Activated CD4-positive, alpha-beta memory T cell treated with anti-CD3 and anti-CD28 coated beads, Interleukin-2, amount 10 ng/mL, durations not matched to agents 7 days and 5 days (primary cell): ENCODE measurements at regions not wholly inside any gene's neighbourhood (a gene's known extent, or its start where the extent isn't known, plus 50 kb on each side); places are given as distances from the start of the nearest gene placed in this dataset.

ENCODE experiments used
- CTCF ChIA-PET: fragments of 350-600 bp; sonication (Branson Sonifier 250); formaldehyde crosslinking; loops from one replicate; lab custom pipeline; 2021; ENCODE audit warnings: antibody characterized with exemption, inconsistent platforms; lab: Charles Lee
- POLR2A ChIA-PET: fragments of 350-600 bp; sonication (Branson Sonifier 250); formaldehyde crosslinking; loops from one replicate; lab custom pipeline; 2021; ENCODE audit warnings: antibody characterized with exemption; lab: Charles Lee
- DNase-seq: peaks from one replicate; pipeline ENCODE4 v3.0.0-alpha.2; 2020
- H3K27ac Mint-ChIP-seq: one replicate; pipeline ENCODE4 v1.8.0; 2021; ENCODE audit warnings: mild to moderate bottlenecking, mixed read lengths
- H3K27me3 Mint-ChIP-seq: one replicate; pipeline ENCODE4 v1.8.0; 2021; ENCODE audit warnings: mixed read lengths
- H3K36me3 Mint-ChIP-seq: one replicate; pipeline ENCODE4 v1.8.0; 2021; ENCODE audit warnings: low read depth, mixed read lengths
- H3K4me1 Mint-ChIP-seq: one replicate; pipeline ENCODE4 v1.8.0; 2021; ENCODE audit warnings: mixed read lengths
- H3K4me3 Mint-ChIP-seq: one replicate; pipeline ENCODE4 v1.8.0; 2021; ENCODE audit warnings: mild to moderate bottlenecking, mixed read lengths
- H3K9me3 Mint-ChIP-seq: one replicate; pipeline ENCODE4 v1.8.0; 2021; ENCODE audit warnings: mixed read lengths

- H3K4me3 Mint-ChIP-seq = no peak overlapping the region
- ChIA-PET CTCF (no interaction called here), POLR2A (no interaction called here)
- DNase-seq = no peak
- H3K27me3 Mint-ChIP-seq = no peaks in the 10 kb centered on the region
- no peaks in the 10 kb centered on the region for H3K36me3 Mint-ChIP-seq
- no peaks in the 10 kb centered on the region for H3K9me3 Mint-ChIP-seq
- no peak overlapping the region for H3K27ac Mint-ChIP-seq
- no peaks in the 10 kb centered on the region for H3K4me1 Mint-ChIP-seq
These were observed 92.3 kb downstream of the GYPC start for GRCh38 chr2:126748188-126748760.

GRCh38 chr2:126748929-126749518, 93.1 kb downstream of the GYPC start:
- POLR2A ChIA-PET = no interaction called here
- DNase-seq = no peak
- Mint-ChIP-seq H3K4me3 (no peak overlapping the region), H3K27me3 (no peaks in the 10 kb centered on the region), H3K36me3 (no peaks in the 10 kb centered on the region), H3K27ac (no peak overlapping the region), H3K9me3 (no peaks in the 10 kb centered on the region), H3K4me1 (peaks cover under 1% of the 10 kb centered on the region)
- CTCF ChIA-PET = interaction anchor here (2.1 kb wide), 1 partner anchor 28 kb away, joined by 9 read pairs; no protein-coding TSS in a partner anchor

GRCh38 chr2:126749537-126749936, 93.6 kb downstream of the GYPC start:
- Mint-ChIP-seq H3K36me3 (no peaks in the 10 kb centered on the region), H3K27ac (no peak overlapping the region), H3K9me3 (no peaks in the 10 kb centered on the region), H3K27me3 (no peaks in the 10 kb centered on the region), H3K4me3 (no peak overlapping the region), H3K4me1 (peaks cover 6% of the 10 kb centered on the region)
- ChIA-PET POLR2A (no interaction called here), CTCF (interaction anchor here (2.1 kb wide), 1 partner anchor 27 kb away, joined by 9 read pairs; no protein-coding TSS in a partner anchor)
- DNase-seq = no peak

GRCh38 chr2:126750506-126750905, 94.5 kb downstream of the GYPC start:
- Mint-ChIP-seq H3K27me3 (no peaks in the 10 kb centered on the region), H3K9me3 (no peaks in the 10 kb centered on the region), H3K27ac (no peak overlapping the region), H3K4me3 (no peak overlapping the region), H3K4me1 (peaks cover 7% of the 10 kb centered on the region), H3K36me3 (no peaks in the 10 kb centered on the region)
- CTCF ChIA-PET = interaction anchor here (2.1 kb wide), 1 partner anchor 26 kb away, joined by 9 read pairs; no protein-coding TSS in a partner anchor
- no peak for DNase-seq
- POLR2A ChIA-PET = no interaction called here

- Mint-ChIP-seq H3K4me1 (peaks cover 7% of the 10 kb centered on the region), H3K36me3 (no peaks in the 10 kb centered on the region), H3K9me3 (peaks cover 2% of the 10 kb centered on the region), H3K27ac (no peak overlapping the region), H3K4me3 (no peak overlapping the region), H3K27me3 (peaks cover 4% of the 10 kb centered on the region)
- POLR2A ChIA-PET = no interaction called here
- CTCF ChIA-PET = no interaction called here
- DNase-seq = no peak
These were observed 95.5 kb downstream of the GYPC start for GRCh38 chr2:126751477-126751876.

- H3K4me1 Mint-ChIP-seq = peaks cover 7% of the 10 kb centered on the region
- peaks cover 2% of the 10 kb centered on the region for H3K9me3 Mint-ChIP-seq
- ChIA-PET POLR2A (no interaction called here), CTCF (no interaction called here)
- H3K36me3 Mint-ChIP-seq = no peaks in the 10 kb centered on the region
- H3K4me3 Mint-ChIP-seq = no peak overlapping the region
- peaks cover 4% of the 10 kb centered on the region for H3K27me3 Mint-ChIP-seq
- DNase-seq = no peak
- H3K27ac Mint-ChIP-seq = no peak overlapping the region
These were observed 96.9 kb downstream of the GYPC start for GRCh38 chr2:126752876-126753275.

- Mint-ChIP-seq H3K27me3 (peaks cover 4% of the 10 kb centered on the region), H3K9me3 (peaks cover 2% of the 10 kb centered on the region), H3K27ac (no peak overlapping the region), H3K4me3 (no peak overlapping the region), H3K4me1 (peaks cover 7% of the 10 kb centered on the region), H3K36me3 (no peaks in the 10 kb centered on the region)
- DNase-seq = no peak
- POLR2A ChIA-PET = no interaction called here
- CTCF ChIA-PET = no interaction called here
These were observed 97.7 kb downstream of the GYPC start for GRCh38 chr2:126753501-126754212.

GRCh38 chr2:126754240-126755004, 98.5 kb downstream of the GYPC start:
- H3K4me1 Mint-ChIP-seq = peaks cover 7% of the 10 kb centered on the region
- CTCF ChIA-PET = no interaction called here
- POLR2A ChIA-PET = no interaction called here
- H3K9me3 Mint-ChIP-seq = peaks cover 2% of the 10 kb centered on the region
- DNase-seq = no peak
- H3K27ac Mint-ChIP-seq = no peak overlapping the region
- no peak overlapping the region for H3K4me3 Mint-ChIP-seq
- peaks cover 4% of the 10 kb centered on the region for H3K27me3 Mint-ChIP-seq
- H3K36me3 Mint-ChIP-seq = no peaks in the 10 kb centered on the region

- POLR2A ChIA-PET = no interaction called here
- CTCF ChIA-PET = interaction anchor here (0.7 to 2.0 kb wide), 2 partner anchors 21 to 297 kb away, joined by 4 to 5 read pairs; no protein-coding TSS in a partner anchor
- Mint-ChIP-seq H3K36me3 (no peaks in the 10 kb centered on the region), H3K27me3 (peaks cover 4% of the 10 kb centered on the region), H3K4me3 (no peak overlapping the region), H3K27ac (no peak overlapping the region), H3K4me1 (peaks cover 9% of the 10 kb centered on the region), H3K9me3 (peaks cover 2% of the 10 kb centered on the region)
- no peak for DNase-seq
These were observed 100.2 kb downstream of the GYPC start for GRCh38 chr2:126756125-126756524.

GRCh38 chr2:126761256-126761980, 105.5 kb downstream of the GYPC start:
- peaks cover 14% of the 10 kb centered on the region for H3K27me3 Mint-ChIP-seq
- no peak for DNase-seq
- peak overlapping the region; percentile 78 for H3K27ac Mint-ChIP-seq
- CTCF ChIA-PET = interaction anchor here (2.0 kb wide), 1 partner anchor 15 kb away, joined by 10 read pairs; no protein-coding TSS in a partner anchor
- H3K36me3 Mint-ChIP-seq = peaks cover 5% of the 10 kb centered on the region
- H3K9me3 Mint-ChIP-seq = no peaks in the 10 kb centered on the region
- peaks cover 38% of the 10 kb centered on the region for H3K4me1 Mint-ChIP-seq
- POLR2A ChIA-PET = interaction anchor here (0.8 to 2.1 kb wide), 3 partner anchors 15 to 104 kb away, joined by 3 to 12 read pairs (median 3); partner anchors contain the start of gene GYPC
- H3K4me3 Mint-ChIP-seq = no peak overlapping the region

- POLR2A ChIA-PET = interaction anchor here (0.8 to 2.1 kb wide), 4 partner anchors 14 to 105 kb away, joined by 3 to 12 read pairs (median 3); partner anchors contain the start of gene GYPC
- Mint-ChIP-seq H3K36me3 (peaks cover 5% of the 10 kb centered on the region), H3K27ac (peak overlapping the region; percentile 78), H3K4me1 (peaks cover 39% of the 10 kb centered on the region), H3K27me3 (peaks cover 19% of the 10 kb centered on the region), H3K9me3 (no peaks in the 10 kb centered on the region), H3K4me3 (peak overlapping the region; percentile 26)
- CTCF ChIA-PET = interaction anchor here (1.1 to 2.0 kb wide), 3 partner anchors 14 to 104 kb away, joined by 3 to 10 read pairs (median 10); no protein-coding TSS in a partner anchor
- DNase-seq = peak; percentile 78
These were observed 106.3 kb downstream of the GYPC start for GRCh38 chr2:126761981-126762878.
